Glutamatergic neuron (in vitro differentiated cells): ENCODE measurements at regions not wholly inside any gene's neighbourhood (a gene's known extent, or its start where the extent isn't known, plus 50 kb on each side); places are given as distances from the start of the nearest gene placed in this dataset.

ENCODE experiments used
- DNase-seq: peaks from one replicate; pipeline ENCODE4 v3.0.0; 2022
- H3K27ac Mint-ChIP-seq: one replicate; pipeline ENCODE4 v1.8.0; 2020; ENCODE audit warnings: mild to moderate bottlenecking, mixed read lengths, inconsistent platforms; ENCODE audit not compliant: unreplicated experiment
- H3K27me3 Mint-ChIP-seq: one replicate; pipeline ENCODE4 v1.8.0; 2020; ENCODE audit warnings: mild to moderate bottlenecking, moderate library complexity, mixed read lengths, inconsistent platforms; ENCODE audit not compliant: unreplicated experiment
- H3K36me3 Mint-ChIP-seq: one replicate; pipeline ENCODE4 v1.8.0; 2020; ENCODE audit warnings: mild to moderate bottlenecking, mixed read lengths, inconsistent platforms; ENCODE audit not compliant: unreplicated experiment
- H3K4me1 Mint-ChIP-seq: one replicate; pipeline ENCODE4 v1.8.0; 2020; ENCODE audit warnings: mild to moderate bottlenecking, low read depth, mixed read lengths, inconsistent platforms; ENCODE audit not compliant: unreplicated experiment
- H3K4me3 Mint-ChIP-seq: one replicate; pipeline ENCODE4 v1.8.0; 2020; ENCODE audit warnings: mild to moderate bottlenecking, mixed read lengths, inconsistent platforms; ENCODE audit not compliant: unreplicated experiment
- H3K9me3 Mint-ChIP-seq: one replicate; pipeline ENCODE4 v1.8.0; 2020; ENCODE audit warnings: mild to moderate bottlenecking, moderate library complexity, mixed read lengths, inconsistent platforms; ENCODE audit not compliant: unreplicated experiment
- TF ChIP-seq, protein P1 (sequence below): fragments of 200-600 bp; sonication (generic); IDR thresholded peaks from one replicate; pipeline ENCODE4 v1.5.0; 2021; ENCODE audit not compliant: partially characterized antibody, unreplicated experiment

DNA sequence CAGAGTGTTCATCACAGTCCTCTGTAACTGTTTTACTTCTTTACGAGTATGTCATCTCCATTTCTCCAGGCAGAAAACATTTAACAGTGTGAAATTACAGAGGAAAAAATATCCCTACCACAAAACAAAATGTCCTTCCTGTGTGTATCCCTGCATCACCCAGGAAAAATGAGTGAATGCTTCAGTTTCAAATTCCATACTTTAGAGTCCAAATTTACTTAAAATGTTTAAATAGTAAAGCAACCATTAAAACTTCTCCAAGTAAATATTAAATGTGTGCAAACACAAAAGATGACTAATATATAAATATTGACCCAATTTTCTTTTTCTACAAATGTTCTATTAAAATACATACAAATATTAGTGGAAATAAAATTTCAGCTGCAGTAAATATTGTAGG, 1016.6 kb upstream of the PCDH20 start:
- H3K36me3 Mint-ChIP-seq = no peaks in the 10 kb centered on the region
- TF ChIP-seq, protein P1, sequence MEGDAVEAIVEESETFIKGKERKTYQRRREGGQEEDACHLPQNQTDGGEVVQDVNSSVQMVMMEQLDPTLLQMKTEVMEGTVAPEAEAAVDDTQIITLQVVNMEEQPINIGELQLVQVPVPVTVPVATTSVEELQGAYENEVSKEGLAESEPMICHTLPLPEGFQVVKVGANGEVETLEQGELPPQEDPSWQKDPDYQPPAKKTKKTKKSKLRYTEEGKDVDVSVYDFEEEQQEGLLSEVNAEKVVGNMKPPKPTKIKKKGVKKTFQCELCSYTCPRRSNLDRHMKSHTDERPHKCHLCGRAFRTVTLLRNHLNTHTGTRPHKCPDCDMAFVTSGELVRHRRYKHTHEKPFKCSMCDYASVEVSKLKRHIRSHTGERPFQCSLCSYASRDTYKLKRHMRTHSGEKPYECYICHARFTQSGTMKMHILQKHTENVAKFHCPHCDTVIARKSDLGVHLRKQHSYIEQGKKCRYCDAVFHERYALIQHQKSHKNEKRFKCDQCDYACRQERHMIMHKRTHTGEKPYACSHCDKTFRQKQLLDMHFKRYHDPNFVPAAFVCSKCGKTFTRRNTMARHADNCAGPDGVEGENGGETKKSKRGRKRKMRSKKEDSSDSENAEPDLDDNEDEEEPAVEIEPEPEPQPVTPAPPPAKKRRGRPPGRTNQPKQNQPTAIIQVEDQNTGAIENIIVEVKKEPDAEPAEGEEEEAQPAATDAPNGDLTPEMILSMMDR = no peak
- H3K4me1 Mint-ChIP-seq = no peaks in the 10 kb centered on the region
- no peak overlapping the region for H3K27ac Mint-ChIP-seq
- H3K9me3 Mint-ChIP-seq = no peaks in the 10 kb centered on the region
- no peak overlapping the region for H3K4me3 Mint-ChIP-seq
- H3K27me3 Mint-ChIP-seq = no peaks in the 10 kb centered on the region
- DNase-seq = no peak

DNA sequence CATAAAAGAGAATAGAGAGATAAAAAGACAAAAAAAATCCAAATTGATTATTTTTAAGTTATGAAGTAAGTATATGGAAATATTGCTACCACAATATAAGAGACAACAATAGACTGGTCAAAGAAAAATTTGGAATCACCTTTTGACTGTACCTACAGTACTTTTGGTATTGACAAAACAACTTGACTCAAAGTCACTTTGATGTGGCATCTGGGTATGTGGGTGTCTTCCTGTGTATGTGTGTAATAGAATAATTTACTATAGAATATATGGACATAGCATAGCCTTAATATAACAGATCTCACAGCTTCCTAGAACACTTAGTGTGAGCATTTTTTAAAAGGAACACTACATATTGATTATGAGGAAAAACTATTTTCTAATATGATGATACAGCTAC, 1016.2 kb upstream of the PCDH20 start:
- TF ChIP-seq, protein P1 = no peak
- H3K27ac Mint-ChIP-seq = no peak overlapping the region
- no peaks in the 10 kb centered on the region for H3K4me1 Mint-ChIP-seq
- H3K27me3 Mint-ChIP-seq = no peaks in the 10 kb centered on the region
- no peak for DNase-seq
- no peak overlapping the region for H3K4me3 Mint-ChIP-seq
- no peaks in the 10 kb centered on the region for H3K9me3 Mint-ChIP-seq
- H3K36me3 Mint-ChIP-seq = no peaks in the 10 kb centered on the region

DNA sequence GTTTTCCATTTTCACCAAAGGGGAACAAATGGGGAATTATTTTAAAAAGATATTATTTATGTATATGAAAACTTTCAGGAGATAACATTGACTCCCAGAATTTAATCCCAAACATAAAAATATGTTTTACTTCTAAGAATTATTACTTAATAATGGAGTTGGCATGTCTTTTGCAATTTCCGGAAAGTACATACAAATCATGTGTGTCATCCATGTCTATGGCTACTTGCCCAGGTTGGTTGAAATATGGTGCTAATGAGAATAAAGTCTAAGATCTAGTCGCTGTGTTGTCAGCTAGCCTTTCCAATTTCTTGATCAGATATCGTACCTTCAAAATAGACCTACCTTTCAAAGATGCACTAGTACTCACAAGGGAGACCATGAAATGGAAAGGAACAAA, 1003.2 kb upstream of the PCDH20 start:
- H3K36me3 Mint-ChIP-seq = no peaks in the 10 kb centered on the region
- no peak for DNase-seq
- no peaks in the 10 kb centered on the region for H3K27me3 Mint-ChIP-seq
- H3K9me3 Mint-ChIP-seq = no peaks in the 10 kb centered on the region
- H3K4me1 Mint-ChIP-seq = no peaks in the 10 kb centered on the region
- H3K4me3 Mint-ChIP-seq = no peak overlapping the region
- H3K27ac Mint-ChIP-seq = no peak overlapping the region
- TF ChIP-seq, protein P1 = no peak

DNA sequence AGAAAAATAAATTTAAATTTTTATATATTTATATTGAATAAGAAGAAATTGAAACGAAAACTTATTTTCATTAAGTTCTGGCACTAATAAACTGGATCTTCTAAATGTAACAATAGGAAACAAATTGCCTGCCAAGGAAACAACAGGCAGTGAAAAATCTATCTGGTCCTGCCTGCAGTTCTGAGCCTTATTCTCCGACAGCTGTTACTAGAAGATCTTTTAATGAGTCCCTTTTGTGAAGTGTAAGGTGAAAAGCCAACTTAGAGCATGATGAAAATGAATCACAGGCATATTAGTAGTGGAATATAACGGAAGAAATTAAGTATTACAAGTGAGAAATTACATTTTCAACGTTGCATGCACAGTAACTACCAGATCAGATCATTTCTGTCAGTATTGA, 1002.7 kb upstream of the PCDH20 start:
- TF ChIP-seq, protein P1 = no peak
- DNase-seq = no peak
- Mint-ChIP-seq H3K36me3 (no peaks in the 10 kb centered on the region), H3K27me3 (no peaks in the 10 kb centered on the region), H3K4me1 (no peaks in the 10 kb centered on the region), H3K9me3 (no peaks in the 10 kb centered on the region), H3K4me3 (no peak overlapping the region), H3K27ac (no peak overlapping the region)

DNA sequence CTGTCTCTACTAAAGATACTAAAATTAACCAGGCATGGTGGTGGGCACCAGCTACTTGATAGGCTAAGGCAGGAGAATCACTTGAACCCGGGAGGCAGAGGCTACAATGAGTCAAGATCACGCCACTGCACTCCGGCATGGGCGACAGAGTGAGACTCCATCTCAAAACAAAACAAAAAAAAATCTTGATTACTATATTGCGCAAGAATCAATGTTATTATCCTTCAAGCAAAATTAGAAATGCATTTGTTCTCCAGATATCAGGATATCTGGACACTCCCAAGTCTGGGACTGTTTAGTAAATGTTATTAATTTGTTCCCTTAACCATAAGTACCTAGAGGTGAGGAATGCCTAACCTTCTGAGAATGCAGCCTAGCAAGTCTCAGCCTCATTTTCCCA, 992.2 kb upstream of the PCDH20 start:
- no peaks in the 10 kb centered on the region for H3K9me3 Mint-ChIP-seq
- no peak overlapping the region for H3K4me3 Mint-ChIP-seq
- no peaks in the 10 kb centered on the region for H3K36me3 Mint-ChIP-seq
- H3K27ac Mint-ChIP-seq = no peak overlapping the region
- DNase-seq = no peak
- H3K4me1 Mint-ChIP-seq = no peaks in the 10 kb centered on the region
- peaks cover 2% of the 10 kb centered on the region for H3K27me3 Mint-ChIP-seq
- TF ChIP-seq, protein P1 = no peak
